Bronchial epithelial cell (primary cell): ENCODE measurements at regions not wholly inside any gene's neighbourhood (a gene's known extent, or its start where the extent isn't known, plus 50 kb on each side); places are given as distances from the start of the nearest gene placed in this dataset.

Experiments
- DNase-seq: peaks from one replicate; pipeline ENCODE4 v3.0.0-alpha.2; 2010; ENCODE audit warnings: low read depth
- FAIRE-seq: peaks from 2 replicates; lab custom pipeline; 2011; peaks lifted over from hg19 to GRCh38; lab: Jason Lieb, UNC
- H3K27me3 ChIP-seq: 2 replicates; pipeline ENCODE4 v1.5.1; 2011; ENCODE audit warnings: low read length; ENCODE audit not compliant: control insufficient read depth, insufficient read depth
- H3K36me3 ChIP-seq: 2 replicates; pipeline ENCODE4 v1.5.1; 2011; ENCODE audit warnings: low read length; ENCODE audit not compliant: control insufficient read depth, insufficient read depth
- H3K4me3 ChIP-seq: 2 replicates; pipeline ENCODE4 v1.5.1; 2011; ENCODE audit warnings: mild to moderate bottlenecking, low read depth, low read length, control low read depth
- TF ChIP-seq, protein P1 (sequence below): IDR thresholded peaks from 2 replicates; pipeline ENCODE4 v1.5.1; 2011; ENCODE audit warnings: mild to moderate bottlenecking, moderate library complexity, low read length, control low read depth, inconsistent platforms; ENCODE audit not compliant: insufficient read depth, severe bottlenecking

DNA sequence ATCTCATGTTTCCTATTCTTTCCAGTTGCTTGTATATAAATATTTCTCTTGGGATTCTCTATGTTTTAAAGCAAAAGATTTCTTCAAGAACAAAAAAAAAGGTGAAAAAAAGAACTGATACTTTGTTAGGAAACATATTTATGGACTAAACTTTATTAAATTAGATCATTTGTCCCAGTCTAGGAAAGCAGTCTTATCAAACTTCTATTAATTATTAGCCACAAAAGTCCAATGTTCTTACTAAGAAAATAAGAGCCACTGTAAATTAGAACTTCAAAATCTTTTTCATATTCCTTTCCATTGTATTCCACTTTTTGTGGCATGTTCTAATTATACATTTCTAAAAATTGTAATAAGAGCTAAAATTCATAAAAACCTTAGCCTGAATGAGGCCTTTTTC, 175.2 kb downstream of the TYW3 start:
- Histone ChIP-seq H3K27me3 (no peaks in the 10 kb centered on the region), H3K36me3 (no peaks in the 10 kb centered on the region), H3K4me3 (no peak overlapping the region)
- DNase-seq, result no peak
- TF ChIP-seq, protein P1, sequence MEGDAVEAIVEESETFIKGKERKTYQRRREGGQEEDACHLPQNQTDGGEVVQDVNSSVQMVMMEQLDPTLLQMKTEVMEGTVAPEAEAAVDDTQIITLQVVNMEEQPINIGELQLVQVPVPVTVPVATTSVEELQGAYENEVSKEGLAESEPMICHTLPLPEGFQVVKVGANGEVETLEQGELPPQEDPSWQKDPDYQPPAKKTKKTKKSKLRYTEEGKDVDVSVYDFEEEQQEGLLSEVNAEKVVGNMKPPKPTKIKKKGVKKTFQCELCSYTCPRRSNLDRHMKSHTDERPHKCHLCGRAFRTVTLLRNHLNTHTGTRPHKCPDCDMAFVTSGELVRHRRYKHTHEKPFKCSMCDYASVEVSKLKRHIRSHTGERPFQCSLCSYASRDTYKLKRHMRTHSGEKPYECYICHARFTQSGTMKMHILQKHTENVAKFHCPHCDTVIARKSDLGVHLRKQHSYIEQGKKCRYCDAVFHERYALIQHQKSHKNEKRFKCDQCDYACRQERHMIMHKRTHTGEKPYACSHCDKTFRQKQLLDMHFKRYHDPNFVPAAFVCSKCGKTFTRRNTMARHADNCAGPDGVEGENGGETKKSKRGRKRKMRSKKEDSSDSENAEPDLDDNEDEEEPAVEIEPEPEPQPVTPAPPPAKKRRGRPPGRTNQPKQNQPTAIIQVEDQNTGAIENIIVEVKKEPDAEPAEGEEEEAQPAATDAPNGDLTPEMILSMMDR, result no peak
- FAIRE-seq, result no peak

DNA sequence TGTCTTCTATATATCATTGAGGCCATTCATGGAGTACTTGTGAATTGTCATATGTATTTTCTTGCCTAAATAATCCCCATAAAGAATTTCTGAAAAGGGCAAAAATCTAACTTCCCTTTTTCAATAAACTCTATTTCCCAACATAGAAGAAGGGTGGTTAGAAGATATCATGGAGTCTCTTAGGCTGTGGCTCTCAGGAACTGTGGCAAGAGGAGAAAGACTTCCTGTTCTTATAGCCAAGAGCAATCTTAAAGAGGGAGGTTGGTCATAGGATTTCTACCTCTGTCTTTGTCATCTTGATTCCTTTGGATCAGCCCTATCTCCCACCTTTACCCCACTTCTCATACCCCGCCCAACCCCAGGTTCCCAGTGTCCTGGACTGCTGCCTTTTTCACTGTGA, 175.8 kb downstream of the TYW3 start:
- FAIRE-seq, result no peak
- TF ChIP-seq, protein P1, result no peak

DNA sequence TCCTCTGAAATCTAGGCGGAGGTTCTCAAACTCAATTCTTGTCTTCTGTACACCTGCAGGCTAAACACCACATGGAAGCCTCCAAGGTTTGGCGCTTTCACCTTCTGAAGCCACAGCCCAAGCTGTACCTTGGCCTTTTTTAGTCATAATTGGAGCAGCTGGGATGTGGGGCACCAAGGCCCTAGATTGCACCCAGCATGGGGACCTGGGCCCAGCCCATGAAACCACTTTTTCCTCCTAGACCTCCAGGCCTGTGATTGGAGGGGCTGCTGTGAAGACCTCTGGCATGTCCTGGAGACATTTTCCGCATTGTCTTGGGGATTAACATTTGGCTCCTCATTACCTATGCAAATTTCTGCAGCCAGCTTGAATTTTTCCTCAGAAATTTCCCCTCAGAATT, 181.0 kb downstream of the TYW3 start:
- DNase-seq, result no peak
- TF ChIP-seq, protein P1, result no peak
- no peak overlapping the region for H3K4me3 ChIP-seq
- H3K36me3 ChIP-seq, result no peaks in the 10 kb centered on the region
- no peak for FAIRE-seq
- no peaks in the 10 kb centered on the region for H3K27me3 ChIP-seq

More for the DNA sequence above, 175.8 kb downstream of the TYW3 start:
- no peak overlapping the region for H3K4me3 ChIP-seq
- H3K27me3 ChIP-seq, result no peaks in the 10 kb centered on the region
- DNase-seq, result no peak
- no peaks in the 10 kb centered on the region for H3K36me3 ChIP-seq

DNA sequence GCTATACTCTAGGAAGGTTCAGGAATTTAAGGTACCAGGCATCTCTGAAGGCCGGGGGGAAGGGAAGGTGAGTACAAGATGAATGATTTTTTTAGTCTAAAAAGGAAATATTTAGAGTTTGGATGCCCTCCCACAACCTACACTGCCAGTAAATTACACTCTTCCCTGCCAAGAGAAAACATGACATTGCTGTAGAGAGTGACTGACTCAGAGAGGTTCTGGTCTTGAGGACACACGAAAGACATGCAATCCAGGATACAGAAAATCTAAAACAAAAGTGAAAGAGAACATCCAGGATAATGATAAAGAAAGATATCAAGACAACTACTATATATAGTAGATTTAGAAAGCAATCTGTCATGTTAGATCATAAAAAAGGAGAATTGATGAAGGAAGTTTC, 200.5 kb downstream of the TYW3 start:
- Histone ChIP-seq H3K27me3 (no peaks in the 10 kb centered on the region), H3K36me3 (no peaks in the 10 kb centered on the region), H3K4me3 (no peak overlapping the region)
- FAIRE-seq (no peak), DNase-seq (no peak)
- TF ChIP-seq, protein P1, result no peak

DNA sequence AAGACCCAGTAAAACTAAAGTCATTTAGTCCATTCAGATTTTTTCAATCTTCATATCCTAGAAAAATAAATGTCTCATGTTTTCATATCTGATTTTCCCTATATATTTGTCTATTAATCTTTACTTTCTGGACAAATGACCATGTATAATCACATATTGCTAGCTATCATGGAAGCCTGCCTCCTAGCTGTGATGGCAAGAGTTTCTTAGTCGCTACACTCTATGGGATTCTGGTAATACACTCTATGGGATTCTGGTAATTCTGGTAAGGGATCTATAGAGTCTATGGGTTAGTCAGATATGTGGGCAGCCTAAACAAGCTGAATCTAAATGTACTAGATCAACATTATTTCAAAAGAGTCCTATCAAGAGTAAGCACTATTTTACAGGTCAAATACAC, 198.7 kb upstream of the LHX8 start:
- FAIRE-seq (no peak), DNase-seq (no peak)
- Histone ChIP-seq H3K27me3 (no peaks in the 10 kb centered on the region), H3K36me3 (no peaks in the 10 kb centered on the region), H3K4me3 (no peak overlapping the region)
- TF ChIP-seq, protein P1, result no peak

DNA sequence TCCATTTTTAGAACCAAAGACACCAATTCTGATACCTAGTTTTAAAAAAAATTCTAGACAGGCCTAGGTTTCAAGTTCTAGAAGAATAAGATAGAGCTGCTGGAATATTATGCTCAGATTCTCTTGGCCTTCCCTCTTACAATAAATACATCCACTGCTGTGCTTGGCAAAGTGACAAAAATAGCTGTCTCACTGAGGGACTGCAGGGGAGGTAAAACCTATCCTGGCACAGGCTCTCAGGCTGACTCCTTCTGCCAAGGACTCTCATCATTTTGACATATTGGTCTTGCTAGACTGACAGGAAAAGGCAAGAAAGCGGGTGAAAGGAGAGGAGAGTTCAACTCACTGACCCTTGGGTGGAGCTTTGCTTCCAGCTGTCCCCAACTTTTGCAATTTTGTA, 197.0 kb upstream of the LHX8 start:
- no peak for DNase-seq
- no peaks in the 10 kb centered on the region for H3K36me3 ChIP-seq
- no peak overlapping the region for H3K4me3 ChIP-seq
- TF ChIP-seq, protein P1, result no peak
- no peaks in the 10 kb centered on the region for H3K27me3 ChIP-seq
- FAIRE-seq, result no peak
